Nucleus accumbens (tissue), 56 donors: ENCODE measurements at regions not wholly inside any gene's neighbourhood (a gene's known extent, or its start where the extent isn't known, plus 50 kb on each side); places are given as distances from the start of the nearest gene placed in this dataset.
"Not testable (repeated sequence)": the region's sequence is repeated elsewhere in the genome, so short reads cannot be mapped to it uniquely, and the experiment has no call there.

Experiments
- DNase-seq, 56 donors: peaks; one replicate each; lab custom pipeline; 2025; lab: John Stamatoyannopoulos, UW

DNA sequence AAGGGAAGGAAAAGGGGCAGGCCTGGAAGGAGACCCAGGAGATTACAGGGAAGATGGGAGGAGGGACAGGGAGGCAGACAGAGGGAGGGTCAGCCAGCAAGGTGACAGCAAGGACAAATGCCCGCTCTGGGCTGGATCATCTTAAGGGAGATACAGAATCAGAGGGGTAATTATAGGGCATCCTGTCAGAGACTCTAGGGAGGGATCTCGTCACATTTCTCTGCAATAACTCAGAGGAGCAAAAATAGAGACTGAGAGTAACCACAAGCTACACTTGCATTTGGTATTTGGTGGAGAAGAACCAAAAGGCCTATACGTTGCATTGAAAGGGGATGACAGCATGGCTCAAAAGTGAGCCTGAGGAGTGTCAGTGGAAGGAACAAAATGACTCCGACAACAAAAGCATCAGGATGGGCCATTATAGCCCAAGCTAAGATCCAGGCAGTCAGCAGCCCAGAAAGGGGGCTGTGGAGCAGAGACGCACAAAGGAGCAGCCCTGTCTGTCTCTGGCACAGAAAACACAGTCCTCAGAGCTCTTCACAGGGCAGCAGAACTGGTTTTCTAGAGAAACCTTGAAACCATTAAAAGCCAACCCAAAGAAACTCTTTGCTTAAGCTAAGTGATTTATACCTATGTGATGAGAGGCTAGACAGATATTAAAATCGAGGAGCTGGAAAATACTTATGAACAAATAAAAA is 430.2 kb upstream of the VSTM2A start:
- DNase-seq: no peak

DNA sequence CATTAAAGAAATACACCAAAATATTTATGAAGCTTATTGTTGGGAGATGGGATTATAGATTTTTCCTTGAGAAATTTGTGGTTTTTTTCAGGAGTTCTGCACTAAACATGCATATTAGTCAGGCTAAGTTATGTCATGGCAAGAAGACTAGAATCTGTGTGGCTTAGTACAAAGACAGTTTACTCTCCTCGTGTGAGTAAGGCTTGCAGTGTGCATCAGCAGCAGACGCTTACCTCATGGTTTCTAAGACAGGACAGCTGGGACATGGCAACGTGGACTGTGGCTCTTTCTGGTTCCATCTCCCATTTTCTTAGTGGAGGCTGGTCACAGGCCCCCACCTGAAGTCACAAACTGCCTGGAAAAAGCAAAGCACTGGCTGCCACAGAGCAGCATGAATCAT is 429.6 kb upstream of the VSTM2A start:
- no peak for DNase-seq

DNA sequence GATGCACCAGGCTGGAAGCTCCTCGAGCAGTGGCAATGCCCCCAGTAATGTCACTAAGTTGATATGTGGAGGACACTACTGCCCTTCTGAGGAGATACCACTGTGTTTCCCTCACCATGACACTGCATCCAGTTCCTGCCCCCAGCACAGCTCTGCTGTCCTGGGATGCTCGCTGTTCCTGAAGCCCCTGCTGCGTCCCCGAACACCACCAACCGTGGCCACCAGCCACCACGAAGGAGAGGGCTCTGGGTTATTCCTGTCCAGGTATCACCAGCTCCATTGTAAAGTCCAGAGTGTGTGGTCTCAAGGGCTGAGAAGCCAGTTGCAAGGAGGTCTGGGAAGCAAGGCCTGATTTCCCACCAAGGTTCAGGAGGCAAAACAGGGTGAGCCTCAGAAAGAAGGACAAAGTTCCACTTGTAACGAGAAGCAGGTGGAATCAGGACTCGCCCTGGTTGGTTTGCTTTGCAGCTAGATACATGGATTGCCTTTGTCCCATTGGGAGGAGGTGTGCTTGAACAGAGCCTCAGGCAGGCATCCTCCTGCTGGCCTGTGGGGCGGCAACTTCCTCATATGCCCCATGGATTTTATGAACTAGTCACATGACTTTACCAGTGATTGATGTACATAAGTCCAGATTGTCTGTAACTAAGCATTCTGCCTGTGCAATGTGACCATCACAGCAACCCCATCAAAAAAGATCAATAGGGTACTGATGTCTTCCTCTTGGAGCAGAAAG is 427.0 kb upstream of the VSTM2A start:
- DNase-seq: no peak

DNA sequence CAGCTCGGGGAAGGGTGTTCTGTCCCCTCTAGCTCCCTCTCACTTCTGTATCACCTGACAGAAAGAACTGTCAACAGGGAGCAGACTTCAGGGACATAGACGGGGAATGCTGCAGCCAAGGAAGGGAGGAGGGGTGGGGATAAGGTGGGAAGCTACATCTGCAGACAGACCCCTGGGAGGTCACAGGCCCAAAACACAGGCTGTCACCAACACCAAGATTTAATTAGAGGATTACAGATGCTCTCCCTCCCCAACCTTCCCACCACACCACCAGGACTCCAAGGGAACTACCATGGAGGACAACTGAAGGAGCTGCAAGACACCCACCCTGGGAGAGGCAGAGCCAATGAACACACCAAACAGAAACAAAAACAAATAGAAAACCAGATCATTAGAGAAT is 425.2 kb upstream of the VSTM2A start:
- no peak for DNase-seq

DNA sequence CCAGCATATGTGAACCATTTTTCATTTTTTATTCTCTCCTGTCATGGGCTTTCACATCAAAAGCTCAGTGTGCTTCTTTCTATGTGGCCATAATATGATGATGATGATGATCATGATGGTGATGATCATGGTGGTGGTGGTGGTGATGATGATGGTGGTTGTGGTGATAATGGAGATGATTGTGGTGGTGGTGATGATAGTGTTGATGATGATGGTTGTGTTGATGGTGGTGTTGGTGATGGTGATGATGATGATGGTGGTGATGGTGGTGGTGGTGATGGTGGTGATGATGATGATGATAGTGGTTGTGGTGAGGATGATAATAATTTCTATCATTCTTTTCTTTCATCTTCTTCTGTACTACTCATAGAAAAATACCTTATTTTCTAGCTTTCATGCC is 413.1 kb upstream of the VSTM2A start:
- DNase-seq: no peak

DNA sequence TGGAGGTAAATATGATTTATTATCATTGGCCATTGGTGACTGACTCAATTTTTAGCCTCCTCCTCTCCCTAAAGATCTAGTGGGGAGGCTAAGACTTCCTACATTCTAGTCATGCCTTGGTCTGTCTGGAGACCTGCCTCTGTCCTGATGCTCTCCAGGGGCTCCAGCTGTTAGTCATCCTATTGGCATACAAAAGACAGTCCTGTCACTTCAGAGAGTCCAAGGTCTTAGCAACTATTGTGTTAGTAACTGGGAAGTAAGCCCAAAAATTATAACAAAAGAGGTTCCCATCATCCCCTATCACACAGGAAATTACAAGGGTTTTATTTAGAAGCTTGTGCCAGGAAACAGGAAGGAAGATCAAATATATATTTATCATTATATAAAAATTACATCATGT is 400.6 kb upstream of the VSTM2A start:
- DNase-seq: no peak

DNA sequence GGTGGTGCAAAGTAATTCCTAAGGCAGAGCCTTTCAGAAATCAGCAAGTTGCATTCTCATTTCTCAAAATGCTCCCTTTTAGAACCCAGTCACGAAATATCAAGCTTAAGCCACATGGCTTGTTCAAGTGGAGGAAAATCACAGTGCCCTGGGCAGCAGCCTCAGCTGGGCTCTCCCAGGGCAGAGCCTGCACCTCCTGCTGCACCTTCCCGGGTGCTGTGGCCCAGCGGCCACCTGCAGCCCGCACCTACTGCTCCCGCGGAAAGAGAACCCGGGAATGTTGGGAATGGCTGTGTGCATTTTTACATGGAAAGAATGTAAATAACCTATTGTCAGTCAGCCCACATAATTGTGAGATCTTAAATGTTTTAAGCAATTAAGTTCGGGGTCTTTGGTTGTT is 396.5 kb upstream of the VSTM2A start:
- no peak for DNase-seq

DNA sequence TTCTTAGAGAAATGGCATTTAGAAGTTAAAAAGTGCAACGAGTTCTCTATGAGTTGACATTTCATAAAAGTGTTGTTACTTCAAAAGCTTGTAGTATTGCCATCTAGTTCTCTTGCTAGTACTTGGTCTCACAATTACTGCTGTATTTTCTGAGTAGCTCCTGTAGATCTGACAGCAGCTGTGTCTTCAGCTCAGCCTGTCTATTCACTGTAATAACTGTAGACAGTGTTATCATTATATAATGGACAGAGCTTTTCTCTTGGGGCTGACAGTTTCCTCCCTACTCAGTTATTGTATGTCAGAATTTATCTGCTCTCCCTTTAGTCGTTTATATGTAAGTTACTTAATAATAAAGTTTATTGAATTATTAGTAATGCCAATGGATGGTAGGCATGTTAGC is 388.7 kb upstream of the VSTM2A start:
- no peak for DNase-seq

DNA sequence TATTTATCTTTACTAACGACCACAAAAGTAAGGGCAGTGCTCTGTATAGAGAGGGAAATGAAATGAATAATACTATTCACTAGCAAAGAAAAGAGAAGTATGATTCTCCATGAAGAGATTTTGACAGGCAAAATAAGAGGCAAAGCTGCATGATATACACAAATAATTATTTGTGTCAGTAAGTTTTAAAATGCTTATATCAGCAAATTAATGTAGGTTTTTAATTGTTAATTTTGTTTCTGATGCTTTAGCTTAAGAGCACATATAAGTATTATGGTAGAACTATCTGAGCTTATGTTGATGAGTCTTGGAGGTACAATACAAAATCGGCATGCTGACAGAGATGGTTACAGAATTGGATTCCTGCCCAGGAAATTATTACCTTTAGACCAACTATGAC is 383.1 kb upstream of the VSTM2A start:
- no peak for DNase-seq

DNA sequence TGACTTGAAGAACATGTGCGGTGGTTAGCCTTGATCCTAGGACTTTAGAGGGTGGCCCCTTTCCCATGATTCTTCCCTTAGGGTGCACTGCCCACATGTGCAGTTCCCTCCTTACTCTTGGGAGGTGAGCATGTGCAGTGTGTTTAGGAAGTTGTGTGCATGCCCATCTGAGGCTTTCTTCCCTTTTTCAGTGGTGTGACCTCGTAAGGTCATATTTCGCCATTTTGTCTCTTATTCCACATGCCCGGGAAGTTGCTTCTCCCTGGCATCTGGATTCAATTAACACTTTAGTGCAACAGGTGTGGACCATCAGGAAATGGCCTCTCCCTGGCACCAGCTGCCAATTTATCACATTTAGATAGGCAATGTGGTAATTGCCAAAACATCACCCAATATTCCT is 380.6 kb upstream of the VSTM2A start:
- no peak for DNase-seq

DNA sequence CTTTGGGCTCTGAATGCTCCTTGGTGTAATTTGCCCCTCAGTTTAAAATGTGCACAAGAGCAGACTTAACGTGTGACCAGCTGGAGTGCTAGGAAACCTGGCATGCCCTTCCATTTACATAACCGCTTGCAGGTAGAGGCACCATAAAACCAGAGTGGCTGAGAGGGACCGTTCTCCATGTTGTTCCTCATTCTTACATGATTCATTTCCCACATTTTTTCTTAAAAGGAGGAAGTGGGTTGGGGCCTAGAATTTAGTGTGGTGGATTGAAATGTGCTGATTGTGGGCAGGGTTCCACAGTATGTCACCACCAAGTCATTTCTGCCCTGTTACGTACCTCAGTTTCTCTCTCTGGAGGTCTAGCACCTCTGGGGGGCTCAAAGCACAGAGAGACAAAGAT is 375.8 kb upstream of the VSTM2A start:
- no peak for DNase-seq

DNA sequence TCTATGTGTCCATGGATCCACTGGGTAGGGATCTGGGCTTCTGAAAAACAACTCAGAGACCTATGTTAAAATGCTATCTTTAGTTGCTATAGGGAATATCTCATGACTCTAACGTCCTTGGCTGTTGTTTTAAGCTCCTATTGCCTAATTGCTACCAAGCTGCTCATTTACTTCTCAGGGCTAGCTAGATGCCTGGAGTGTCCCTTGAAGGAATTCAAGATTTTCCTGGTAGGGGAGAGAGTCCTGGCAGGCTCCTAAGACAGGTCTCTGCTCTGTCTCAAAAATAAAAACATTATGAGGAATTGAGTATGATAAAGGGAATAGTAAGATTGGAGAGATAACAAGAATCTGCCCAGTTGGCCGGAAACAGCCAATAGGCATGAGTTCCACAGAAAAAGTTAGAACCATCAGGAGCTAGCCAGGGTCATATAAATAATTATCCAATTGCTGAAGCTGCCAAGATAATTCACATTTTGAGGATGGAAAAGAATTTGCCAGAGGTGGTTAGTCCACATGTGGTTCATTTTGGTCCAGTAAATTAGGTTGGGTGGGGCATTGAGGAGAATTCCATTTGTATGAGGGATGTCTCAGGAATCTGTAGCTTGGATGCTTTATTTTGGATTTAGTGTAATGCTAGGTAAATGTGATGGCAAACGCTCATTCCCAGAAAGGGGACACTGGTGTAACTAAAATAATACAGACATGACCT is 362.7 kb upstream of the VSTM2A start:
- no peak for DNase-seq

DNA sequence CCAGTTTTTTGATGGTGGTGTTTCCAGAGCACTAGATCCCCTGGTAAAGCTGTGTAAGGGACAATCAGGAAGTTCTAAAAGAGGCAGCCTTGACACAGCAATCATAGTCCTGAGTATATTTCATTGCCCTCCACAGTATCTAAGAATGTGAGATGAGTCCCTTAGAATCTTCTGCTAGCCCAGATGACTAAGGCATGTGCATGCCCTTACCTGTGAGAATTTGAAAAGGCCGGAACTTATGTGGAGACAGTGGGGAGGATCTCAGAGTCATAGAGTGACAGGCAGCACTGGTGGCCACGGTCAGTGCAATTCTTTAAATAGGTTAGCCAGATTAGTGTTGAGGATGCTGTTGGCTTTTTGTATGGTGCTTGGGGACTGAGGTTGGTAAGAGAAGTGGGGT is 361.4 kb upstream of the VSTM2A start:
- DNase-seq: no peak

DNA sequence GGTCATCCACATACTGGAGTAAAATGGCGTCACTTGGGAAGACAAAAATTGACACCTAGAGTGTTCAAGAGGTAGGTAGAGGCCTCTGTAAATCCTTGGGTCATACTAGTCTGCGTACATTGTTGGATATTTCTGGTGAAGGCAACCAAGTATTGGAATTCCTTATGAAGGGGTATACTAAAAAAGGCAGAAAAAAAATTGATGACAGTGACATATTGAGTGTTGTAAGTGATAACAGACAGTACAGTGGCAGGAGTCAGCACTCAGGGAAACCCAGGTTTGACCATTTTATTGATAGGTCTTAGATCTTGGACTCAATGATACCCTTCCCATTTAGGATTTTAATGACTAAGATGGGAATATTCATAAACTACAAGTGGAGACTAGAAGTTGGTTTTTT is 359.1 kb upstream of the VSTM2A start:
- DNase-seq: no peak

DNA sequence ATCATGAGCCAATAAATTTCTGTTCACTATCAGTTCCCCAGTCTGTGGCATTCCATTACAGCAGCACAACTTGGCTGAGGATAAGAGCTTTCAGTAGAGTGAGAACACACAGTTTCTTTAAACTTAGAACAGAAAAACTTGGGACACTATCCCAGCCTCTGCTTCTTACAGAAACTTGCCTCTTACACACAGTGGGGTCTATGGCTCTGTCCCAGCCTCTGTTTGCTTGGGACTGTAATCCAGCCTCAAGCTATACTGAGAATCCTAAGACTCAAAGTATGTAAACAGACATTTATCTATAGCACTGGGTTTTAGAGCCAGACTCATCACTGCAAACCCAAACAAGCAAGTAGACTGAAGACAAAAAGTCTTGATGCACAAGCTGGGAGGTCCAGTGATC is 355.8 kb upstream of the VSTM2A start:
- DNase-seq: no peak

DNA sequence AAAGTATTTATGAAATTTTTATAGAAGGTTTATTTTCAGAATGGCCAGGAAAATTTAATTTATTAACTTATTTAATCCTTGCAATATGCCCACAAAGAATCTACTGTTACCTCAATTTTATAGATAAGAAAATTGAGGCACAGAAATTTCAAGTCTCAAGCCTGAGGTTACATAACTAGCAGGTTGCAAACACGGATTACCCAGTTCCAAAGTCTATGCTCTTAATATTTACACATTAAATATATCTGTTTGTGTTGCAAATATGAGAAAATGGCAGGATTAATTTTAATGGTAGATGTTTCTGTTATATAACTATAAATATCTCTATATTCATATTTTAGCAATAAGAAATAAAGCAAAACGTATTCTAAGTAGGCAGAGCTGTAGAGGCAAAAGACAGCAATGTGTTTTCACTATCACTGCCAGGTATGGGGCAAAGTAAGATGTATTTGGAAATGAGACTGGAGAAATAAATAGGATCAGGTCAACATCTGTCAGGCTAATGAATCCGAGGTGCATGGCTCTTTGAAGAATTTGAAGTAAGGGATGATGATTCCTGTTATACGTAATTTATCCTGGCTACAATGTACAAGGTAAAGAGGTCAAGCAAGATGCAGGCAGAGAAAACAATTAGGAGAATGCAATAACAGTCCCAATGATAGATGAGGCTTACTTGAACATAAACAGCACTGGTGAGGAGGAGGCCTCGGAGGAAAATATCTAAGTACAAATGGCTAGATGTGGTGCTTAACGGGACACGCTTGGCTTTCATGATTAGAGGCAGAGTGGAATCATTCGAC is 354.1 kb upstream of the VSTM2A start:
- DNase-seq: no peak

DNA sequence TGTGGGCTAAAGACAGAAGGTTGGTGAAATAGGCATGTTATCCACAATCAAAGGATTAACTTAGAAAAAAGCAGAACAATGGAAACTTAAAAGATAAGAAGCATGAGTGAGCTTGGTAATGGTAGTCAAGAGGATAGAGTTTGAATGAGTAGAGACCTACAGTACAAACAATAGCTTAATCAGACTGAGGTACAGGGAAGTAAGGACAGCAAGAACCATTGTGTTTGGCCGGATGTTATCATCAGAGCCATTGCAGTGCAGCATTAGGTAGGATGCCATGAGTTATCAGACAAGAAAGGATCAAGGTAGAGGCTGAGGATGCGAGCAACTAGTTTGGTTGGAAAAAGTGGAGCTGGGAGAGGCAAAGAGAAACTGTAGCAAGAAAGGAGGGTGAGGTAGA is 353.3 kb upstream of the VSTM2A start:
- DNase-seq: no peak

DNA sequence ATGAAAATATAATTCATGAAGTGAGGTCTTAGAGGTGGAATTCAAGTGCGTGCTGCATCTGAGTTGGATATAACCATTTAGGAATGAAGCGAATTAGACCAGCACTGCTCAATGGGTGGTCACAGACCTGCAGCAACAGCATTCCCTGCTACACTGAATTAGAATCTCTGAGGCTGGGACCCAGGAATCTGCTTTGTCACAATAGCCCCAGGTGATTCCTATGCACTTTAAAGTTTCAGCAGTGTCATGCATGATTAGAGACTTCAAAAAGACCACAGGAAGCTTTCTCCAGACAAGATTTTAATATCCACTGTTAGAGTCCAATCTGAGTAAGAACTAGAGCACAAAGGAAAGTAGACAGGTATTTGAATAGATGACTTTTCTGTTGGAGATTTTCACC is 352.8 kb upstream of the VSTM2A start:
- DNase-seq: no peak

DNA sequence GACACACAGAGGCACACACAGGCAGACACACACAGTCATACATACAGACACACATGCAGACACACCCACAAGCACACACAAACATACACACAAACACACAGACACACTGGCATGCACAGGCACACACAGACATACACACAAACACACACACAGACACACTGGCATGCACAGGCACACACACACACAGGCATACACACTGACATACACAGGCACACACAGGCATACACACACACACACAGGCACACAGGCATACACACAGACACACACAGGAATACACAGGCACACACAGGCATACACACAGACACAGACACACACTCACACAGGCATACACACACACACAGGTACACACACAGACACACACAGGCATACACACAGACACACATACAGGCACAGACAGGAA is 340.7 kb upstream of the VSTM2A start:
- DNase-seq: no peak

DNA sequence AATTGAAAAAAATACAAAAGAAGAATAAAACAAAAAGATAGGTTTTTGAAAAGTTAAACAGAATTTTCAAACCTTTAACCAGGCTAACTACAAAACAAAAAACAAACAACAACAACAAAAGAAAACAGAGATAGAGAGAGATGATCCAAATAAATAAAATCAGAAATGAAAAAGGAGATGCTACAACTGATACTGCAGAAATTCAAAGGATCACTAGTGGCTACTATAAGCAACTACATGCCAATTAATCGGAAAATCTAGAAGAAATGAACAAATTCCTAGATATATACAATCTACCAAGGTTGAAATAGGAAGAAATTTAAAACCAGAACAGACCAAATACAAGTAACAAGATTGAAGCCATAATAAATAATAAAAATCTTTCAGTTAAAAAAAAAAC is 326.8 kb upstream of the VSTM2A start:
- DNase-seq: no peak

DNA sequence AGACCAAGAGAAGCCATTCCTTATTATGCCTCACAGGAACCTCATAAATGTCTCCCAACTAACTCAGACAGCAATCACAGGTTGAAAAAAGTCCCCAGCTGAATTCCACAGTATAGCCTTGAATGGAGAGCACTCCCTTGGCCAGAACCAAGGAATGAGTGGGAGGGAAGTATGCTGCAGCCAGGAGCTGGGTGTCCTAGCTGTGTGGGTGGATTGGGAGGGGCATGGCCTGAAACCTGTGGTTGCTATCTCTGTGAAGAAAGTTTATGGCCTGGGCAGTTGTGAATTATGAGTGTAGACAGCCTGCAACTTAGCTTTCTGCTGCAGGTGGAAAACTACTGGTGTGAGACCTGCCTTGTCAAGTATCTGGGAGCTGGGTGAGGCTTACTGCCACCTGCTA is 316.1 kb upstream of the VSTM2A start:
- not testable (repeated sequence) for DNase-seq
